Osteoblast (primary cell): ENCODE measurements at regions not wholly inside any gene's neighbourhood (a gene's known extent, or its start where the extent isn't known, plus 50 kb on each side); places are given as distances from the start of the nearest gene placed in this dataset.

Experiments
- DNase-seq: peaks from one replicate; pipeline ENCODE4 v3.0.0; 2011; ENCODE audit warnings: low spot score, mixed read lengths; ENCODE audit not compliant: insufficient read length; ENCODE audit errors: missing footprints
- H2AFZ ChIP-seq: 2 replicates; pipeline ENCODE4 v1.6.0; 2011; ENCODE audit warnings: mild to moderate bottlenecking, low read length
- H3K27ac ChIP-seq: 2 replicates; pipeline ENCODE4 v1.5.1; 2011; ENCODE audit warnings: mild to moderate bottlenecking, low read depth, low read length, moderate library complexity
- H3K27me3 ChIP-seq: 2 replicates; pipeline ENCODE4 v1.6.0; 2012; ENCODE audit warnings: mild to moderate bottlenecking, control low read depth, inconsistent platforms, low read length, moderate library complexity; ENCODE audit not compliant: insufficient read depth
- H3K36me3 ChIP-seq: 2 replicates; pipeline ENCODE4 v1.5.1; 2011; ENCODE audit warnings: mild to moderate bottlenecking, low read length, control low read depth, moderate library complexity; ENCODE audit not compliant: insufficient read depth
- H3K4me1 ChIP-seq: 2 replicates; pipeline ENCODE4 v1.5.1; 2011; ENCODE audit warnings: mild to moderate bottlenecking, low read length, control low read depth, moderate library complexity; ENCODE audit not compliant: insufficient read depth
- H3K4me2 ChIP-seq: 2 replicates; pipeline ENCODE4 v1.6.0; 2011; ENCODE audit warnings: mild to moderate bottlenecking, low read length; ENCODE audit not compliant: insufficient read depth
- H3K4me3 ChIP-seq: fragments of 200-600 bp; sonication (generic); 3 replicates; pipeline ENCODE4 v1.5.1; 2012; ENCODE audit warnings: mild to moderate bottlenecking, low read length, inconsistent platforms; ENCODE audit not compliant: insufficient read depth
- H3K79me2 ChIP-seq: 2 replicates; pipeline ENCODE4 v1.6.0; 2012; ENCODE audit warnings: mild to moderate bottlenecking, low read length, control low read depth, inconsistent platforms; ENCODE audit not compliant: insufficient read depth
- H3K9me3 ChIP-seq: 2 replicates; pipeline ENCODE4 v1.5.1; 2011; ENCODE audit warnings: low read depth, low read length, control low read depth
- H4K20me1 ChIP-seq: 2 replicates; pipeline ENCODE4 v1.6.0; 2012; ENCODE audit warnings: mild to moderate bottlenecking, low read length, control low read depth; ENCODE audit not compliant: insufficient read depth
- CTCF ChIP-seq: IDR thresholded peaks from 2 replicates; pipeline ENCODE4 v1.5.1; 2011; ENCODE audit warnings: mild to moderate bottlenecking, low read depth, low read length, moderate library complexity; ENCODE audit errors: extremely low read depth

- Histone ChIP-seq H3K27me3 (no peaks in the 10 kb centered on the region), H3K4me2 (no peak overlapping the region), H3K79me2 (no peaks in the 10 kb centered on the region), H2AFZ (no peak overlapping the region), H3K36me3 (no peaks in the 10 kb centered on the region), H3K4me1 (no peaks in the 10 kb centered on the region), H3K9me3 (no peaks in the 10 kb centered on the region), H3K27ac (no peak overlapping the region), H3K4me3 (no peak overlapping the region), H4K20me1 (no peaks in the 10 kb centered on the region)
- no peak for DNase-seq
- TF ChIP-seq CTCF: no peak
Measured at GRCh38 chr4:136636155-136636554, 896.1 kb downstream of the PCDH18 start.

DNA sequence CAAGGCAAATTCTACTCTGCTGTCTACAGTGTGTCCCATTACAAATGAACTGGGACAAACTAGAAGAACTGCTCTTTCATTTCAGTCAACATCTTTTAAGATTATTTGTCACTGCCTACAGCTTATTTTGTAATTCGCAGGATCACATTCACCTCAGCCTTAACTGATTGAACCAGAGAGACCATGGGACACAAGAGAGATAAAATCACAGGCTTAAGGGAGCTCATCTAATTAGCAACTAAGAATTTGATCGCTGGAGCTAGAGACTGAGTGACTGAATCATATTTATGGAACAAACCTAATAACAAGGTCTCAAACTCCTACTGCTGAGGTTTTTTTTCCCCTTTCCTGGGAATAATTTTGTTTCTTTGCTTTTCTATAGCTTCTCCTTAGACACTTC lies 898.2 kb downstream of the PCDH18 start:
- no peaks in the 10 kb centered on the region for H3K27me3 ChIP-seq
- H4K20me1 ChIP-seq: no peaks in the 10 kb centered on the region
- no peaks in the 10 kb centered on the region for H3K36me3 ChIP-seq
- H3K4me3 ChIP-seq: no peak overlapping the region
- H3K27ac ChIP-seq: no peak overlapping the region
- H3K4me2 ChIP-seq: no peak overlapping the region
- DNase-seq: no peak
- H3K79me2 ChIP-seq: no peaks in the 10 kb centered on the region
- H2AFZ ChIP-seq: no peak overlapping the region
- no peak for TF ChIP-seq CTCF
- no peaks in the 10 kb centered on the region for H3K4me1 ChIP-seq
- no peaks in the 10 kb centered on the region for H3K9me3 ChIP-seq

DNA sequence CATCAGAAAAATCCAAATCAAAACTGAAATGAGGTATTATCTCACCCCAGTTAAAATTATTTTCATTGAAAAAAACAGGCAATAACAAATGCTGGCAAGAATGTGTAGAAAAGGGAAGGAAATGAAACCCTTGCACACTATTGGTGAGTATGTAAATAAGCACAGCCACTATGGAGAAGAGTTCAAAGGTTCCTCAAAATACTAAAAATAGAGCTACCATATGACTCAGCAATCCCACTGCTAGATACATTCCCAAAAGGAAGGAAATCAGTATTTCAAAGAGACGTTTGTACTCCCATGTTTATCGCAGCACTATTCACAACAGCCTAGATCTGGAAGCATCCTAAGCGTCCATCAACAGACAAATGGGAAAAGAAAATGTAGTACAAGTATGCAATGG lies 932.4 kb downstream of the PCDH18 start:
- TF ChIP-seq CTCF: no peak
- DNase-seq: no peak
- H3K27ac ChIP-seq: no peak overlapping the region
- H3K4me3 ChIP-seq: no peak overlapping the region
- H3K79me2 ChIP-seq: no peaks in the 10 kb centered on the region
- H3K27me3 ChIP-seq: no peaks in the 10 kb centered on the region
- no peaks in the 10 kb centered on the region for H4K20me1 ChIP-seq
- no peaks in the 10 kb centered on the region for H3K4me1 ChIP-seq
- H3K4me2 ChIP-seq: no peak overlapping the region
- peaks cover 3% of the 10 kb centered on the region for H3K9me3 ChIP-seq
- no peak overlapping the region for H2AFZ ChIP-seq
- no peaks in the 10 kb centered on the region for H3K36me3 ChIP-seq

- Histone ChIP-seq H3K36me3 (no peaks in the 10 kb centered on the region), H3K9me3 (no peaks in the 10 kb centered on the region), H3K4me3 (no peak overlapping the region), H2AFZ (no peak overlapping the region), H3K27me3 (no peaks in the 10 kb centered on the region), H4K20me1 (no peaks in the 10 kb centered on the region), H3K27ac (no peak overlapping the region), H3K79me2 (no peaks in the 10 kb centered on the region), H3K4me1 (no peaks in the 10 kb centered on the region), H3K4me2 (no peak overlapping the region)
- no peak for DNase-seq
- no peak for TF ChIP-seq CTCF
Measured at GRCh38 chr4:136590440-136590839, 941.9 kb downstream of the PCDH18 start.
